Mesothelial cell of epicardium (in vitro differentiated cells): ENCODE measurements at regions not wholly inside any gene's neighbourhood (a gene's known extent, or its start where the extent isn't known, plus 50 kb on each side); places are given as distances from the start of the nearest gene placed in this dataset.

ENCODE experiments used
- DNase-seq, 2 experiments: peaks; one replicate each; pipeline ENCODE4 v3.0.0; 2021; ENCODE audit warnings: low spot score in 2 of 2; ENCODE audit not compliant: unreplicated experiment in 2 of 2
- H3K27ac Mint-ChIP-seq: 2 replicates; pipeline ENCODE4 v1.8.0; 2021; ENCODE audit warnings: mixed read lengths
- H3K27me3 Mint-ChIP-seq: 2 replicates; pipeline ENCODE4 v1.8.0; 2021; ENCODE audit warnings: low read depth, mixed read lengths
- H3K36me3 Mint-ChIP-seq: 2 replicates; pipeline ENCODE4 v1.8.0; 2021; ENCODE audit warnings: mixed read lengths
- H3K4me1 Mint-ChIP-seq: 2 replicates; pipeline ENCODE4 v1.8.0; 2021; ENCODE audit warnings: mixed read lengths
- H3K4me3 Mint-ChIP-seq: 2 replicates; pipeline ENCODE4 v1.8.0; 2021; ENCODE audit warnings: mild to moderate bottlenecking, moderate library complexity, mixed read lengths
- H3K9me3 Mint-ChIP-seq: 2 replicates; pipeline ENCODE4 v1.8.0; 2021; ENCODE audit warnings: mixed read lengths
- TF ChIP-seq, protein P1 (sequence below): fragments of 200-600 bp; sonication (generic); IDR thresholded peaks from one replicate; pipeline ENCODE4 v1.5.0; 2021; ENCODE audit warnings: antibody characterized with exemption; ENCODE audit not compliant: unreplicated experiment

DNA sequence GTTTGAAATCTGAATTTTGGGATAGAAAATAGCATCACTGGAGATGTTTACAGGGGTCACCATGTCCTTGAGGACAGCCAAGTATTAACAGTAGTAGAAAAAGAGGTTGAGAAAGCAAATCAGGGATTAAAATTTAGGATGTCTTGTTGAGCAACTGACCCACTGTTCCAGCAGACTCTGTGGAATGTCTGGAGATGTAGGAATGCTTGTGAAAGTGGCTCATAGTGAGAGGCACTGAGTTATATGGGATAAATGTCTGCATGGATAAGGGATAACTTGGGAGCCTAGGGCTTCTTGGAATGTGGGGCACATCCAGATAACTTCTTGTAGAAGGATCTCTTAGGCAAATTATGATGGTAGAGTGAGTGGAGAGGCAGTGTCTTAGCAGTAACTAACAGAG is 495.0 kb downstream of the TMX3 start:
- H3K4me3 Mint-ChIP-seq, result no peak overlapping the region
- DNase-seq, result no peak
- TF ChIP-seq, protein P1, sequence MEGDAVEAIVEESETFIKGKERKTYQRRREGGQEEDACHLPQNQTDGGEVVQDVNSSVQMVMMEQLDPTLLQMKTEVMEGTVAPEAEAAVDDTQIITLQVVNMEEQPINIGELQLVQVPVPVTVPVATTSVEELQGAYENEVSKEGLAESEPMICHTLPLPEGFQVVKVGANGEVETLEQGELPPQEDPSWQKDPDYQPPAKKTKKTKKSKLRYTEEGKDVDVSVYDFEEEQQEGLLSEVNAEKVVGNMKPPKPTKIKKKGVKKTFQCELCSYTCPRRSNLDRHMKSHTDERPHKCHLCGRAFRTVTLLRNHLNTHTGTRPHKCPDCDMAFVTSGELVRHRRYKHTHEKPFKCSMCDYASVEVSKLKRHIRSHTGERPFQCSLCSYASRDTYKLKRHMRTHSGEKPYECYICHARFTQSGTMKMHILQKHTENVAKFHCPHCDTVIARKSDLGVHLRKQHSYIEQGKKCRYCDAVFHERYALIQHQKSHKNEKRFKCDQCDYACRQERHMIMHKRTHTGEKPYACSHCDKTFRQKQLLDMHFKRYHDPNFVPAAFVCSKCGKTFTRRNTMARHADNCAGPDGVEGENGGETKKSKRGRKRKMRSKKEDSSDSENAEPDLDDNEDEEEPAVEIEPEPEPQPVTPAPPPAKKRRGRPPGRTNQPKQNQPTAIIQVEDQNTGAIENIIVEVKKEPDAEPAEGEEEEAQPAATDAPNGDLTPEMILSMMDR, result no peak
- no peaks in the 10 kb centered on the region for H3K9me3 Mint-ChIP-seq
- no peak overlapping the region for H3K27ac Mint-ChIP-seq
- H3K36me3 Mint-ChIP-seq, result no peaks in the 10 kb centered on the region
- no peaks in the 10 kb centered on the region for H3K27me3 Mint-ChIP-seq
- H3K4me1 Mint-ChIP-seq, result peaks cover 1% of the 10 kb centered on the region

DNA sequence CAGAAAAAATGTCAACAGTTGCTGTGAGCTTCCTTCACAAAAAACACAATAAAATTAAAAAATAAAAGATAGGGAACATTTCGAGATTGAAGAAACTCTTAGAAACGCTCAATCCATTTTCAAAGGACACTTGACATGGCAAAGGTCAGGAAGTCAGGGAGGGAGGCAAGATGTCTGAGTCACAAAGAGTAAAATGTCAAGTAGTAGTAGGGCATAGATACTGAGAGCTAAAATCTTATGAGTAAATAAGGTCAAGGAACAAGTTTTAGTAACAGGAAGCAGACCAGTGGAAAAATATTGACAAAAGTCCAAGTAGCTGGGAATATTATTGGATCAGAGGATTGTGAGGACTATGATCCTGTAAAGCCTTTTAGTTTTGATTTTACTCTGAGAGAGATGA is 495.6 kb downstream of the TMX3 start:
- Mint-ChIP-seq H3K36me3 (no peaks in the 10 kb centered on the region), H3K27me3 (no peaks in the 10 kb centered on the region), H3K27ac (no peak overlapping the region), H3K9me3 (no peaks in the 10 kb centered on the region), H3K4me1 (peaks cover 1% of the 10 kb centered on the region), H3K4me3 (no peak overlapping the region)
- TF ChIP-seq, protein P1, result no peak
- no peak for DNase-seq

DNA sequence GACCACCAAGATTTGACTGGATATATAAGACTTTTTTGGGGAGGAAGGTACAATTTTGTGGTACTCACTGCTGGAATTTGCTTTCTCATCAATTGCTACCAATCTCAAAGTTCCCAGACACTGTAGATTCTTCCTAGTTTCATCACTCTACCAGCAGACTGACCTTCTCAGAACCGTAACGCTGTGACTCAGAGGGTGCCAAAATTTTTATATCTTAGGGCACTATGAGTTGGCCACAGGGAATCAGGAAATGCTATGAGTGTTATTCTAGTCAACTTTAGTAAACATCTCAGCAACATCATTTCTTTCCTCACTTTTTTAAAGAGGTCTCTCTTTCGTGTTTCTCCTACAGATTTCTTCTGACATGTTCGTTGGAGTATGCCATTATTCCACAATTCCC is 499.0 kb downstream of the TMX3 start:
- no peak for DNase-seq
- Mint-ChIP-seq H3K27ac (no peak overlapping the region), H3K36me3 (no peaks in the 10 kb centered on the region)

DNA sequence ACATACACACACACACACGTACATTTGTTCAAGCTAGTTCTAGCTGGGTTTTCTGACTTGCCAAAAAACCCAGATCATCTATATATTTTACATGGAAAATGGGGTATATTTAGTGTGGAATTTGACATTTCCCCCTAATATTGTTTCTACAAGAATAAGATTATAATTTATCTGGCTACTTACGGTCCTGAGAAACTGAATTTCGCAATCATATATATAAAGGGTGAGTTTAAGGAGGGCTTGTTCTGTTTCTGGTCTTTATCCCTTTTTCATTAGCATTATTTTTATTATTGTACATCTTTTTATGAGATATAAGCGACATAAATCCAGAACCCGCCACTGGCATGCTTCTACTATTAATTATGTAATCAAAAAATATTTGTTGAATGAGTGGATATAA is 528.9 kb downstream of the TMX3 start:
- Mint-ChIP-seq H3K9me3 (no peaks in the 10 kb centered on the region), H3K4me3 (no peak overlapping the region), H3K4me1 (peaks cover 4% of the 10 kb centered on the region), H3K36me3 (no peaks in the 10 kb centered on the region), H3K27ac (no peak overlapping the region), H3K27me3 (peaks cover 4% of the 10 kb centered on the region)
- DNase-seq, result no peak
- TF ChIP-seq, protein P1, result no peak

More for the DNA sequence above, 499.0 kb downstream of the TMX3 start:
- no peaks in the 10 kb centered on the region for H3K27me3 Mint-ChIP-seq
- H3K4me3 Mint-ChIP-seq, result no peak overlapping the region
- no peaks in the 10 kb centered on the region for H3K9me3 Mint-ChIP-seq
- TF ChIP-seq, protein P1, result no peak
- H3K4me1 Mint-ChIP-seq, result no peaks in the 10 kb centered on the region

DNA sequence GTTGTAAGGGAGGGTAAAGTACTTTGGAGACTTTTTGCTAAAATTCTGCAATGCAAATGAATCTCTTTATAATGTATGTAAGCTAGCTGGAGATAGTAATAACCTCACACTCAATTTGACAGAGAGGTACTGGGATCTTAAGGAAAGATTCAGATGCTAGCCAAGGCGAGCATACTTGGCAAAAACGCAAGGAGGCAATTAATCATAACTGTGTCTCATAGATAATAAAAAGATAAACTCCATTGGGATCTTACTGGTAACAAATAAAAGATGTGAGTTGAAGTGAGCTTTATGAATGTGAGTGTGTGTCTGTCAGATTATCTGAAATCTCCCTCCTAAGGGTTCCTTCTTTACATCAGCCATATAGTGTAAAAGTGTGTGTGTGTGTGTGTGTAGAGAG is 533.0 kb downstream of the TMX3 start:
- Mint-ChIP-seq H3K9me3 (no peaks in the 10 kb centered on the region), H3K27ac (no peak overlapping the region), H3K36me3 (no peaks in the 10 kb centered on the region), H3K4me1 (peaks cover 4% of the 10 kb centered on the region), H3K4me3 (no peak overlapping the region), H3K27me3 (no peaks in the 10 kb centered on the region)
- TF ChIP-seq, protein P1, result no peak
- DNase-seq, result no peak

DNA sequence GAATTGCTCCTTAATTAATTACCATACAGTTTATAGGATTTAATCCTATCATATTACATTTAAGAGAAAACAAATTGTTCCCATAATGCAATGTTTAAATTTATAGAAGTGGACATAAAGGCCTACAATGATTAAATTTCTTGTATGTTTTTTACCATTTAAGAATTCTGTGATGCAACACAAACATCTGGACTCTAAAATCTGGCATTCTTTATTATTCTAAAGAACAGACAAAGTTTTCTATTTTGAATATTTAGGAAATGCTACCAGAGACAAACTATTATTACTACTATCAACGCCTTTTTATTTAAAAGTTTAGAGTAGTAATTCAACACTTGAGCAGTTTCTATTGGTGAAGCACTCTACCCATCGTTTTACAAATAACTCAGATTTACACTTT is 535.1 kb downstream of the TMX3 start:
- H3K4me1 Mint-ChIP-seq, result peaks cover 4% of the 10 kb centered on the region
- DNase-seq, result no peak
- no peak overlapping the region for H3K27ac Mint-ChIP-seq
- H3K9me3 Mint-ChIP-seq, result peaks cover 9% of the 10 kb centered on the region
- no peak overlapping the region for H3K4me3 Mint-ChIP-seq
- no peaks in the 10 kb centered on the region for H3K27me3 Mint-ChIP-seq
- H3K36me3 Mint-ChIP-seq, result no peaks in the 10 kb centered on the region
- TF ChIP-seq, protein P1, result no peak
